ENCODE measurements at regions not wholly inside any gene's neighbourhood (a gene's known extent, or its start where the extent isn't known, plus 50 kb on each side); places are given as distances from the start of the nearest gene placed in this dataset.

DNA sequence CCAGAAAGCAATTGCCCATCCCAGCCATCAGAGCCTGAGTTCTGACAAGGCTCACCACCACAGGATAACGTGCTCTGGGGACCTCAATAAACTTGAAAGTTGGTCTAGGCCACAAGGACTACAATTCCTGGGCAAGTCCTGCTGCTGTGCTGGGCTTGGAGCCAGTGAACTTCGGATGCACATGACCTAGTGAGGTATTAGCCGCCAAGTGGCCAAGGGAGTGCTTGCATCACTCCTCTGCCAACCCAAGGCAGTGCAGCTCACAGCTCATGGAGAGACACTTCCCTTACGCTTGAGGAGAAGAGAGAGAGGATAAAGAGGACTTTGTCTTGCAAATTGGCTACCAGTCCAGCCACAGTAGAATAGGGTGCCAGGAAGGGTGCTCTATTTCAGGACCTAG is 219.6 kb downstream of the MBD2 start:
- peak; percentile 39 for DNase-seq (ENCODE audit: low read depth)
- TF ChIP-seq, protein P1, sequence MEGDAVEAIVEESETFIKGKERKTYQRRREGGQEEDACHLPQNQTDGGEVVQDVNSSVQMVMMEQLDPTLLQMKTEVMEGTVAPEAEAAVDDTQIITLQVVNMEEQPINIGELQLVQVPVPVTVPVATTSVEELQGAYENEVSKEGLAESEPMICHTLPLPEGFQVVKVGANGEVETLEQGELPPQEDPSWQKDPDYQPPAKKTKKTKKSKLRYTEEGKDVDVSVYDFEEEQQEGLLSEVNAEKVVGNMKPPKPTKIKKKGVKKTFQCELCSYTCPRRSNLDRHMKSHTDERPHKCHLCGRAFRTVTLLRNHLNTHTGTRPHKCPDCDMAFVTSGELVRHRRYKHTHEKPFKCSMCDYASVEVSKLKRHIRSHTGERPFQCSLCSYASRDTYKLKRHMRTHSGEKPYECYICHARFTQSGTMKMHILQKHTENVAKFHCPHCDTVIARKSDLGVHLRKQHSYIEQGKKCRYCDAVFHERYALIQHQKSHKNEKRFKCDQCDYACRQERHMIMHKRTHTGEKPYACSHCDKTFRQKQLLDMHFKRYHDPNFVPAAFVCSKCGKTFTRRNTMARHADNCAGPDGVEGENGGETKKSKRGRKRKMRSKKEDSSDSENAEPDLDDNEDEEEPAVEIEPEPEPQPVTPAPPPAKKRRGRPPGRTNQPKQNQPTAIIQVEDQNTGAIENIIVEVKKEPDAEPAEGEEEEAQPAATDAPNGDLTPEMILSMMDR (IDR thresholded peaks at IDR 0.05; ENCODE audit: low read length, missing control alignments), result no peak
- no peak overlapping the region for H3K4me3 ChIP-seq (replicated peaks; ENCODE audit: low read depth, low read length)

DNA sequence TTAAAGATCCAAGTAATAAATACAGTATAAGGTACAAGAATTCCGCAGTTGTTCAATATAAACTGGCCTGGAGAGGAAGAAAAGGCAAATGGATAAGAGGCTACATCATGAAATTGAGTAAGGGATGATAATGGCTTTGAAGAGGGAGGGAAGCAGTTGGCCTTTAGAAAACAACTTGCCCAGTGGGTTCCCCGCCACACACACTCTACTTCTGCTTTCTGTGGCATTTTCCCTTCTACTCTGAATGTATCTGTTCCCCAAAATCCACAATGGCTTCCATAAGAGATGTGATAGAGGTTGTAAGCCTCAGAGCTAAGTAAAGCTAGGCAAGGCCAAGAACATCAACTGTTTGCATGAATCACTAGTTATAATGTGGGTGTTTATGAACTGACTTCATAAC is 221.3 kb downstream of the MBD2 start:
- TF ChIP-seq, protein P1 (IDR thresholded peaks at IDR 0.05; ENCODE audit: low read length, missing control alignments), result no peak
- no peak overlapping the region for H3K4me3 ChIP-seq (replicated peaks; ENCODE audit: low read depth, low read length)
- DNase-seq (ENCODE audit: low read depth), result no peak

DNA sequence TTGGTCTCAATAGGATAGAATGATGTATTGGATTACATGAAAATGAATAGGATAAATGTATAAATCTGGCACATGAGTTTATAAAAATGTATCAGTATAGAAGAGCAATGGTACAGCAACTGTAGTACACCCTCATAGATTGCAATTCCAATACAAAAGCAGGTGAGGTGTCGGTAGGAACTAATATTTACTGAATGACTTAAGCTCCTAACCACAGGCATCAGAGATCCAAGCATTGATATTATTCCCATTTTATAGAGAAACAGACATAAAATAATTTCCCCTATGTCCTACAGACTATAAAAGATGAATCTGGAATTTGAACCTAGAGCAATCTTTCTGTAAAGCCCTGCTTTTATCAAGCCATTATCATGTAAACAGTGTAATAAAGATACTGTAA is 227.4 kb downstream of the MBD2 start:
- TF ChIP-seq, protein P1 (IDR thresholded peaks at IDR 0.05; ENCODE audit: low read length, missing control alignments), result no peak
- no peak for DNase-seq (ENCODE audit: low read depth)
- H3K4me3 ChIP-seq (replicated peaks; ENCODE audit: low read depth, low read length), result no peak overlapping the region

DNA sequence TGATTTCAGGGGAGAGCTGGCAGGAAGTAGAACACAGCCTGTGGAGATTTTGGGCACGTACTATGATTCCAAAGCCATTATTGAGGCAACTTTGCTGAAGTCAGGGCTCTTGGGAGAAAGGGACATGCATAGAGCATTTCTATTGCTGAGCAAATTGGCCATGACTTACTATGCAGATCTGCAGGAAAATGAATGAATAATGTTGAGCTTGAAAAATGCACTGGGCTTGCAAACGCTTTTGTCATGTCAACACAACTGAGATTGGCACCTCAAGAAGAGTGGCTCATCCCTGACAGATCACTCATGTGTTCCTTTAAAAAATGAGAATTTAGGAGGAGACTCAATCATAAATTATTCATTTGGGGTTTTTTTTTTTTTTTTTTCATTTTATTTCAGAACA is 230.5 kb downstream of the MBD2 start:
- no peak for DNase-seq (ENCODE audit: low read depth)
- H3K4me3 ChIP-seq (replicated peaks; ENCODE audit: low read depth, low read length), result no peak overlapping the region
- TF ChIP-seq, protein P1 (IDR thresholded peaks at IDR 0.05; ENCODE audit: low read length, missing control alignments), result no peak

DNA sequence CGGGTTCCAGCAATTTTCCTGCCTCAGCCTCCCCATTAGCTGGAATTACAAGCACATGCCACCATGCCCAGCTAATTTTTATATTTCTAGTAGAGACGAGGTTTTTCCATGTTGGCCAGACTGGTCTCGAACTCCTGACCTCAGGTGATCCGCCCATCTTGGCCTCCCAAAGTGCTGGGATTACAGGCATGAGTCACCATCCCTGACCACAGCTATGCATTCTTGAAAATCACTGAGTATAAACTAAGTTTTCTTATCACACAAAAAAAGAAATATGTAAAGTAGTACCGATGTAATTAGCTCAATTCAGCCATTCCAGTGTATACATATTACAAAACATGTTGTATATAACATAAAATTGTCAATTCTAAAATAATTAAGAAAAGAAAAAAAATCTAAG is 232.7 kb downstream of the MBD2 start:
- TF ChIP-seq, protein P1 (IDR thresholded peaks at IDR 0.05; ENCODE audit: low read length, missing control alignments), result no peak
- no peak overlapping the region for H3K4me3 ChIP-seq (replicated peaks; ENCODE audit: low read depth, low read length)
- DNase-seq (ENCODE audit: low read depth), result peak; percentile 24

DNA sequence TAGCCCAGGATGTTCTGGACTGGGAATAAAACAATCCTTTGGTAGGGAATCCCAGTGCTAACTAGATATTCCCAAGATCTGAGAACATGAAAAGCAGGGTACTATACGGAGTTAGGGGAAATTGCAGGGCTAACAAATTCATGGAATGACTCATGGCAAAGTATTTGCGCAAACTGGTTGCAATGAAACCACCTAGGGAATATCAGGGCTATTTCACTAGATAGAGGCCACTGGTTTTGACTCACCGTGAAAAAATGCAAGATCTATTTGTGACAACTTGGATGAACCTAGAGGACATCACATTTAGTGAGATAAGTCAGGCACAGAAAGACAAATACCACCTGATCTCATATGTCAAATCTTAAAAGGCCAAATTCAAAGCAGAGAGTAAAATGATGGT is 233.3 kb downstream of the MBD2 start:
- H3K4me3 ChIP-seq (replicated peaks; ENCODE audit: low read depth, low read length), result no peak overlapping the region
- TF ChIP-seq, protein P1 (IDR thresholded peaks at IDR 0.05; ENCODE audit: low read length, missing control alignments), result no peak
- DNase-seq (ENCODE audit: low read depth), result peak; percentile 61

DNA sequence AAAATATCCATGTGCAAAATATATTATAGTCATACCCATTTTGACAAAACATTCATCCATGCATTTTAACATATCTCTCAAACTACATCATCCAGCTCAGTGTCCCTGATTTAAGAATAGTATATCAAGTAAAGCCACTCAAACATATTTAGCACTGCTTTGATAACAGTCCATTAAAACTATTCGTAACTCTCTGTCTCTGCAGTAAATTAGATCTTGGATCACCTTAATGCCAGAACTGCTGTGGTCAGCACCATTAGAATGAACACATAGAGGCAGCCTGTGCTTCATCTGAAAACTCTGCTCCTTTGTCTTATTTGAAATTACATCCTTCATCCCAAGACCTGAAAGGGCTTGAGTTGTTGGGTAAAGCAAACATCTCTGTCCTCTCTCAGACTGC is 234.0 kb downstream of the MBD2 start:
- TF ChIP-seq, protein P1 (IDR thresholded peaks at IDR 0.05; ENCODE audit: low read length, missing control alignments), result no peak
- no peak for DNase-seq (ENCODE audit: low read depth)
- no peak overlapping the region for H3K4me3 ChIP-seq (replicated peaks; ENCODE audit: low read depth, low read length)

Data from fibroblast of pulmonary artery (primary cell).